Fibroblast of skin of scalp (primary cell): ENCODE measurements at regions not wholly inside any gene's neighbourhood (a gene's known extent, or its start where the extent isn't known, plus 50 kb on each side); places are given as distances from the start of the nearest gene placed in this dataset.

Source experiments
- DNase-seq: peaks from one replicate; pipeline ENCODE4 v3.0.0-alpha.2; 2013

- DNase-seq = no peak
These were observed 170.4 kb upstream of the LRRN1 start for GRCh38 chr3:3628676-3629328.

GRCh38 chr3:3627114-3627513, 172.1 kb upstream of the LRRN1 start:
- DNase-seq = no peak

DNA sequence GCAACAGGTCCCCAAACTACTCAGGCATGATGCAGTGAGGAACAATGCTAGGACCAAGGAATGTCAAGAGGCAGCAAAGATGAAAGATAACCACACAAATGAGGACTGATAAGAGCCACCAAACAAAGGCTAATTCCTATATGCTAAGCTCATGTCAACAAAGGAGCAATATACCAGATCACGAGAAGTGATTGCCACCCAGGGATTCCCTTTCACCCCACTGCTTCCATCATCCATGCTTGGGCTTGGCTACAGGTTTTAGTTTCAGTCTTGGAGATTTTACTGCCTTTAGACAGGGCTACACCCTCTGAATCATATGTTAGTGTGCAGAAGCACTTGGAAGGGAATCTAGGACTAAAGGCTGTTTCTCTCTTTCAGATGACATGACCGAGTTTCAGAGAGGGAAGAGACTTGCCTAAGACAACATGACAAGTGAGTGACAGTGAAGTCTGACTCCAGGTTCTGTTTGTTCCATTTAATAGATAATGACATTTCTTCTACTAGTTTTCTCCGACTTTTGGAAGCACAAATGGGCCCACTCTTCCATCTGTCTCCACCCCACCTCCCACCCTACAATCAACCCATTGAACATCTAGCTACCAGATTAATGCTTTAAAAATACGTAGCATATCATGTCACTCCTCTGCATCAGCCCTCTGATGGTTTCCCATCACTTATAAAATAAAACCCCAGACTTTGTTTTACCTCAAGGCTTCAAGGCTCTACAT, 173.5 kb upstream of the LRRN1 start:
- no peak for DNase-seq

GRCh38 chr3:3619815-3620214, 179.4 kb upstream of the LRRN1 start:
- DNase-seq = no peak

DNA sequence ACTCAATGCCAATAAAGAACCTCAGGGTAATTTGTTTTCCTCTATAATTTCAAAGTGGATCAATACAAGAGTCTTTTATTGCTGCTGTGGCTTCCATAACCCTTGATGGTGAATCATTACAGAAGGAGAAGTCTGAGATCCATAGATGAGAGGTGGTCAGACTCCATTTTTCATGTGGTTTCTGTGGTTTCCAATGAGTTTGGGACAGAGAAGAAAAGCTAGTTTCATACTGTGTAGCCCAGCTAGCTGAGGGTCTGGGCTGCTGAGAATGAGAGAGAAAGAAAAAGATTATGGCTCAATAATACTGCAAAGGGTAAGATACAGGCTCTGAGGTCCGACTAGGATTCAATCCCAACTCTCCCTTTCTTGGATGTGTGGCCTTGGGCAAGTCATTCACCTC, 180.6 kb upstream of the LRRN1 start:
- no peak for DNase-seq

- DNase-seq = no peak
These were observed 183.7 kb upstream of the LRRN1 start for GRCh38 chr3:3615533-3615932.

DNA sequence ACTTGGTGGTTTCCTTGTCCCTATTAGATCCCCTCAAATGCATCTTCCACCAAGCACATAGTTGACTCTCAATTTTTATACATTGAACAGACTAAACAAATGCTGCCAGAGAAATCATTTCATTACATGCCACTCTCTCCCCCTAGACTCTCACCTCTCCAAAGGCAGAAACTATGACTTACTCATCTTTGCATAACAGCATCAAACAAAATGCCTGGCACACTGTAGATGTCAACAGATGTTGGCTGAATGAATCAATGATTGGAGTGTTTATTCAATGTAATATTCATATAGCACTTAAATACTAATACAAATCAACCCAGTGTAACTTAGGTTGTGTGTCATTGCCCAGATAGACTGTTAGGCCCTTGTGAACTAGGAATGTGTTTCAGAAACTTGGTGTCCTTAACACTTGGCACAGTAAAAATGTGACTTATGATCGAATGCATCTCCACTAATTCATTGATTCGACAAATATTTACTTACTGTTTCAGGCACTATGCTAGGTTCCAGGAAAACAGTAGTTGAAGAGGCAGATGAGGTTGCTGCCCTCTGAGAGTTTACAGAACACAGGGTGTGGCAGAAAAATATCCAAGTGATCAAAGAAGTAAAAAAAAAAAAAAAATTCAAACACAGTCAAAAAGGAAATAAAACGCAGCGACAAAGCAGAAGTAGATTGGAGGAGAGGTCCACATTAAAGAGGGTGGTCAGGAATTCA, 188.5 kb upstream of the LRRN1 start:
- no peak for DNase-seq

DNA sequence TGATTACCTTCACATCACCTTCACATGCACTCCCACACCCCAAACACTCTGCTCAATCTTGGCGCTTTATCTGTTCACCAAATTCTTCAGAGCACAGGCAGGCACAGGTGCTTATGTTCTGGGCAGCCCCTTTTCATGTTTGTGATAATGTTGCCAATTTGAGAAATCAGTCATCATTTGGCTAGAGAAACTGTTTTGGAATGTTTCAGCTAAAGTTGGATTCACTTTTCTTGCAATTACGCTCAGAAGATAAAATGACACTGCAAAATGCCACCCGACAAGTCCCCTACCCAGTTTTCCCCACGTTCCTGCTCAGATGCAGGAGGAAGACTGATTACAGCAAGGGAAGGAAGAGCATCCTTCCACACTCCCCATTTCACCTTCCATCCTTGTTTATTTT, 192.9 kb upstream of the LRRN1 start:
- no peak for DNase-seq

GRCh38 chr3:3605226-3605625, 194.0 kb upstream of the LRRN1 start:
- no peak for DNase-seq

DNA sequence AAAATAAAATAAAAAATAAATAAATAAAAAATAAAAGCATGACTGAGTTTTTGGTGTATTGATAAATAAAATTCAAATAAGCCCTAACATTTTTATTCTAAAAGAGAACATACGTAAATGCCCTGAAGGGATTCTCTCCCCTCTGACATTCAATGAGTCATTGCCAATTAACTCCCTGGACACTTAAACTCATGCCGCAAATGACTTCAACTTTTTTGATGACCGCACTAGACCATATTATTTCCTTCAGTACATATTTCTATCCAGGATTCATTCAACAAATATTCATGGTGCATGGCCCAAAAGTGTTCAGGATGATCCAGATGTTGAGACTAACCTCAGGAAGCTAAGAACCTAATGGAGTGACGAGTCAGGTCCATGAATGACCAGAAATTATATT, 195.9 kb upstream of the LRRN1 start:
- peak; percentile 6 for DNase-seq

DNA sequence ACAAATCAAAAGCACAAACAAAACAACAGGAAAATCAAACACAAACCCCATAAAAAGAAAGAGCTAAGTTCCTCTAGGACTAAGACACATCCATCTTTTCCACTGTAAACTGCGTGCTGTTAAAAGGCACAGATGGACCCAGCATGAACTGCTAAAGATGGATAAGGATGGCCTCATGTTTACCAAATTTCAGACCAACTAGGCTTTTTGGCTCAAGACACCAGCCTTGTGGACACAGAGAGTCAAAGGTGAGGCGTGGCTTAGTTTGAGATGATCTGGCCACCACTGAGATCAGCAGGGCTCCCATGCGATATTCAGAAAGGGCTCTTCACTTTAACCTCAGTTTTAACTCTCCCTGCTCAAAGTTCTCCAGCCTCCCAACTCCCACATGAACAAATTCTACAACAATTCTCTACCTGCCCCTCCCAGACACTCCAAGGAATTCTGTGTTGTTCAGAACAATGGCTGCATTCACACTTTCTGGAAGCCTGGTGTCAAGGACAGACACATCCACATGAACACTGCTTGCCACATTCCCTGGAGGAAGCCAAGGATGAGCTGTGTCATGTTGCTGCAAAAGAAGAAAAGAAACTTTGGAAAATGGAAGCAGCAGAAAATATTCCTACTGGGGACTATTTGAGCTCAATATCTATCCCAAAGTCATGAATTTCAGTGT, 198.4 kb upstream of the LRRN1 start:
- DNase-seq = no peak

GRCh38 chr3:3599016-3599415, 200.2 kb upstream of the LRRN1 start:
- DNase-seq = no peak

- no peak for DNase-seq
These were observed 204.2 kb upstream of the LRRN1 start for GRCh38 chr3:3594986-3595385.

- no peak for DNase-seq
These were observed 209.5 kb upstream of the LRRN1 start for GRCh38 chr3:3589715-3590130.

- DNase-seq = no peak
These were observed 211.6 kb upstream of the LRRN1 start for GRCh38 chr3:3587647-3587972.

- no peak for DNase-seq
These were observed 212.2 kb upstream of the LRRN1 start for GRCh38 chr3:3586843-3587646.

- no peak for DNase-seq
These were observed 212.9 kb upstream of the LRRN1 start for GRCh38 chr3:3586336-3586735.

DNA sequence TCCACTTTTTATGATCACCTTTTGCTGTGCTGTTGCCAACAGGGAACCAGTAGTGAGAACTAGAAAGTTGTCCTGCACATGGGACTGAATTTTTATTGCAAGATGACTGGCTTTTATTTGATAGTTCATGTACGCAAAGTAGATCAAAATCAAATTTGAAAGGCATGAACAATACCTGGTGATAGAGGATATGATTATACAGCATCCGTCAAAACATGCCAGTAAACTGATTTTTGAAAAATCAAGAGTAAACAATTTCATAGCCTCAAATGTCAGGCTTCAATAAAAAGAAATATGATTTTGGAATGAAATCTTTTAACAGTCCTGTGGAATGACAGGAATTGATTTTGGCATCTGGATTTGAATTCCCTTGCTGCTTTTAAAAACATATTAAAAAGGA, 219.6 kb upstream of the LRRN1 start:
- no peak for DNase-seq

- no peak for DNase-seq
These were observed 220.5 kb upstream of the LRRN1 start for GRCh38 chr3:3578718-3579117.

- DNase-seq = no peak
These were observed 221.4 kb upstream of the LRRN1 start for GRCh38 chr3:3577823-3578222.

GRCh38 chr3:3573341-3573740, 225.9 kb upstream of the LRRN1 start:
- DNase-seq = no peak

- peak; percentile 71 for DNase-seq
These were observed 238.5 kb upstream of the LRRN1 start for GRCh38 chr3:3560591-3561311.
